GM21825 (cell line): ENCODE measurements at regions not wholly inside any gene's neighbourhood (a gene's known extent, or its start where the extent isn't known, plus 50 kb on each side); places are given as distances from the start of the nearest gene placed in this dataset.

Experiments used
- ATAC-seq: cut with Tn5 transposase; IDR thresholded peaks from one replicate; pipeline ENCODE4 v1.9.1; 2021; ENCODE audit warnings: mild to moderate bottlenecking, moderate library complexity; ENCODE audit not compliant: unreplicated experiment

DNA sequence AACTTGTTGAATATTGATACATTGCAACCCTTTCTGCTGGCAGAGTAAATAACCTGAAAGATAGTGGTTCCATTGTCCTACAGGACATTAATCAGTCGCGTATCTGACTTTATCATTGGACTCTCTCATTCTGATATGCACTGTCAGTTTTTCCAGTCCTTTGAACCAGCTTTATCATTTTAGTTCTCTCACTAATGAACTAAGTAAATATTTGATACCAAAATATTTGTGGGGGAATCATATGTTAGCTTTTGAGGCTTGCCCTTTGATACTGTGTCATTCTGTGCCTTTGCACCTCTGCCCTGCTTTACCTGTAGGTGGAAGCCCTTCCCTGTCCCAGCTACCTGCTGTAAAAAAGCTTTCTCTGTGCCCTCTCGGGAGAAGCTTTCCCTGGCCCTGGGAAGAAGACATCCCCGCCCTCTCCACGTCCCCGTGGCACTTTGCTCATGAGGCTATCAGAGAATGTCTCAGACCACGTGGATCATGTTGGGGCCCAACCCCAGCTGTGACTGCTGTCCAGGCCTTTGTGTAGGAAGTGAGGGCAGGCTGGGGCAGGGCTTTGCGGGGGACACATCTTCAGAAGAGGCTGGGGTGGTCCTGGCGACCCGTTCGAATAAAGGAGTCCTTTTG is 117.8 kb upstream of the NXT1 start:
- no peak for ATAC-seq

GRCh38 chr20:23232219-23232581 is 118.4 kb upstream of the NXT1 start:
- no peak for ATAC-seq

GRCh38 chr20:23231561-23232218 is 118.9 kb upstream of the NXT1 start:
- ATAC-seq: no peak

DNA sequence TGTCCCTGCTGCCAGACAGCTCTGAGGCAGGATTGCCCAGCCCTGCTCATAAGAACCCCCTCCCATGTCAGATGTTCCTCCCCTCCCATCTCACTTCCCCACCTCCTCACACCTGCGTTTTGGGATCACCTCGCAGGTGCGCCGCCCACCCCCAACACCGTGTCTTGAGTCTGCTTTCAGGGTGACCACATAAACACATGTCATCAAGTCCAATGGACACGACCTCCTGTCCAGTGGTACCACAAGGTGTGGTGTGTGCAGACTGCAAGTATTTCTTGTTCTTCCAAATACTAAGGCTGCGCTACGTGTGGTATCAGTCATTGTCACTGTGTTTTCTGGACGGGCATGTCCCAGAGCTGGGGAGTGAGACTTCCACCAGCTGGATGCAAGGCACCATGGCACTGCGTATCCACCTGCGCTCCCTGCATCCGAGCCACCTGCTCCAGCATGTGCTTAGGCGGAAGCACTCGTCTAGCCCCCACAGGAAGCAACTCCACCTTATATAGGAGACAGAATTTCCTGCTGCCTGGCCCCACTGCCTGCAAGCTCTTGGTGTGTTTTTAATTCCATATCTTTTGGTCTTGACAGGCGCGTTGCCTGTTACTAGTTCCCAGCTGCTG is 119.7 kb upstream of the NXT1 start:
- no peak for ATAC-seq

DNA sequence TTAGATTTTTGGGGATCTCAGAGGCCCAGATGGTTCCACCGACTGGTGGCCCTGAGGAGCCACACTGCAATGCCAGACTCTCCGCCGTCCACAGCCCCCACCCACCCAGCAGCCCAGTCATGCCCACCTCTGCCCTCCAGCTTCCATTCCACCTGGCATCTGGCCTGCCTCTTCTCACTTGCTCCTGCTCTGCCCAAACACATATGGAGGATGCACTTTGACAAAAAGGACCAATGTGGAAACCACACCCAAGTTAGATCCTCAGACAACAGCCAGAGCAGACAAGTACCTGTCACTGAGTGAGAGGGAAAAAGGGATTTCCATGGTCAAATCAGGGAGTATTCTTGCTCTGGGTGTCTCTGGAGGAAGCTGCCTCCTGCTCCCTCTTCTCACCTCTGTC is 120.6 kb upstream of the NXT1 start:
- no peak for ATAC-seq

DNA sequence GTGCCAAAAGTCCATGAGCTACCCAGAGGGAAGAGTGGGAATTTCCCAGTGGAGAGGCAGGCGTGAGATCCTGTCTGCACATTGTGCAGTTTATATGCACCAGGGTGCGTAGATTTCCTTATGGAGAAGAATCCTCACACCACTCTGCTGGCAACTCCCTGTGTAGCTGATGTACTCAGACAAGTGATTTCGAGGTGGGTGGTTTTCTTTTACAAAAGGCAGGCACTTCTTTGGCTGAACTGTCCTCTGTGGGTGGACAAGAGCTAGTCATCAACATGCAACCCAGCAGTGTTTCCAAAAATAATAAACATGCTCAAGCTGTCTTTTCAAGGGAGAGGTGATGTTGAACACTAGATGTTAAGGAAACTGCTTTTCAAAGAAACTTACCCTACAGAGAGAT is 121.7 kb upstream of the NXT1 start:
- no peak for ATAC-seq

GRCh38 chr20:23227976-23228375 is 122.6 kb upstream of the NXT1 start:
- ATAC-seq: no peak

GRCh38 chr20:23227274-23227673 is 123.3 kb upstream of the NXT1 start:
- ATAC-seq: no peak

DNA sequence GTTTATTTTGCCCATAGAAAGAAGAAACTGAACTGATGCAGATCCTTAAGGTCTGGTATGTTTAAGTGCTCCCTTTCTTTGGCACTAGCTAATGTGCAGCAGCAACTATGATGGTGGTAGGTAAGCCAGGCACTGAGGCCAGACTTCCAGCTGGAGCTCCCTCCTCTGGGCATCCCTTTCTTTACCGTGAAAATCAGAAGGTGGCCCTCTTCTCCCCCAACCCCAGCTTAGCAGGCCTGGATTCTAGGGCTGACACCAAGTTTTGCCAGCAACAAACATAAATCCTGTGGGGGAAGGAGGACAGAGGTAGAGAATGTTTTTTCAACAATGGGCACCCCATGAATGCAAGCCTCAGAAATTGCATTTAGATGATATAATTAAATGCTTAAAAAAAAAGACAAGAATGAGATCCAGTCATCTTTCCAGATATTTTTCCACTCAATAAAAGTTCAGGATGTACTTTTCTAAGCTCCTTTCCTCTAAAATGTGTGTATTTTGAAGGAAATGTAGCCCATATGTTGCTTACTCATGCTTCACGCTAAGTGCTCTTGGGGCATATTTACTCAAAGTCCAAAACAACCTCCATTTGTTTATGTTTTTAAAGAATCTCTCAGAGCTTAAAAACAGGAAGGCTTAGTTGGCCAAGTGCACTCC is 123.9 kb upstream of the NXT1 start:
- ATAC-seq: no peak

- ATAC-seq: no peak
Observed at GRCh38 chr20:23225407-23226060, 125.1 kb upstream of the NXT1 start.

DNA sequence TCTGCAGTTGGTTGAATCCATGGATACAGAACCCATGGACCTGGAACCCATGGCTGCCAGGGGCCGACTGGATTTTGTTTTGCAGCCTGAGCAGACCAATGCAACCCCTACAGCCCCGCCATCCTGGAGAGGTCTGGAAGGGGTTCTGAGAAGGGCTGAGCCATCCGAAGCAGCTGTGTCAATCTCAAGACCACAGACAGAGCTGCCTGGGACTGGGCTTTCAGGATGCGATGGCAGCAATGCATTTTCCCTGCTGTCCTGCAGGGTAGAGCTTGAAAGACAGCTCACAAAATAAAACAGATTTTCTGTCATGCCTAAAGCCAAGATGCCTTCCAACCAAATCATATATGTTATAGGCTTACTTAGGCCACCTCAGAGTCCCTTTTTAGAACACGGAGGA is 125.8 kb upstream of the NXT1 start:
- no peak for ATAC-seq

DNA sequence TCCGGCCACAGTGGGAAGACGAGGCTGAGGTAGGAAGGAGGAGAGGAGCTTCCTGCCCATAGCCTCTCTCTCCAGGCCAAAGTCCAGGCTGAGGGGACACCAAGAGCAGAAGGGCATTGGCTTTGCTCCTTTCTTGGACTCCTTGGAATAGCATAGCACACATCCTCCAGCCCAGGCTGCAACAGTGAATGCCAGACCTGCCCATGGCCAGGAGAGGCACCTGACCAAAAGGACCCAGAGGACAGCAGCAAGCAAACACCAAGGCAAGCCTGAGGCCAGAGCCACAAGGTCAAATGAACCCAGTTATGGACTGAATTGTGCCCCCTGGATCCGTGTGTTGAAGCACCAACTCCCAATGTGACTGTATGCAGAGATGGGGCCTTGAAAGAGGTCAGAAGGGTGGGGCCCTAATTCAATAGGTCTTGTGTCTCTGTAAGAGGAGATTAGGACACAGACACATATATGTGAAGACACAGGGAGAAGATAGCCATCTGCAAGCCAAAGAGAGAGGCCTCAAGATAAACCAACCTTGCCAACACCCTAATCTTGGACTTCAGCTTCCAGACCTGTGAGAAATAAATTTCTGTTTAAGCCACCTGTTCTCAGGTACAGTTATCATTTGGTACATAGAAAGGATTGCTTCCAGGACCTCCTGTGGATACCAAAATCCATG is 126.5 kb upstream of the NXT1 start:
- ATAC-seq: no peak

DNA sequence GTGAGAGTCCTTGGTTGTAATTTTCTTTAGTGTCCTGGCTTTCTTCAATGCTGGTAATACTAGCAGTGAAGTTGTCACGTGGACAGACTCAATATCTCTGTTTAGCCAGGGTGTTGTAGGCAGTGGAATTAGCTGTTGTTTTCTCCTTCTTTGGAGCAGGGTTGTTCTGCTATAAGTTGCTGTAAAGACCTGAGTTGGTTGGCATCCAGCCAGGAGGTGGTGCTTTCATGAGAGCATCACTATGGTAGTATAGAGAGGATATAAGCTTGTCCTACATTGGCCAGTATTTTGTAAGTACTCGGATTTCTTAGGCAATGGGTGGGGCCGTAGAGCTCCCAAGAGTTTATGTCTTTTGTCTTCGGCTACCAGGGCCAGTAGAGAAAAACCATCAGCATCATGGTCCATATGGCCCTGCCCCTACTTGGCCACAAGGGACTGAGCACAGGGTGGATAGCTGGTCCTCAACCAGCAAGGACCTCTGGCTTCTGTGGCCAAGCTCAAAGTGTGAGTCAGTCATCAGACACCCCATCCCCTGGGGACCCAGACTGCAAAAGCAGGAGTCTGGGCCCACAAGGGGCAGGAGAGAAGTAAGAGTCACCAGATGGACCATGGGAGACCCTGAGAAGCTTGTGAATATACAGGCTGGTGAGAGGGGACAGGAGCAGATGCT is 127.9 kb upstream of the NXT1 start:
- no peak for ATAC-seq

GRCh38 chr20:23217023-23217422 is 130.9 kb upstream of the CD93 start:
- ATAC-seq: no peak

DNA sequence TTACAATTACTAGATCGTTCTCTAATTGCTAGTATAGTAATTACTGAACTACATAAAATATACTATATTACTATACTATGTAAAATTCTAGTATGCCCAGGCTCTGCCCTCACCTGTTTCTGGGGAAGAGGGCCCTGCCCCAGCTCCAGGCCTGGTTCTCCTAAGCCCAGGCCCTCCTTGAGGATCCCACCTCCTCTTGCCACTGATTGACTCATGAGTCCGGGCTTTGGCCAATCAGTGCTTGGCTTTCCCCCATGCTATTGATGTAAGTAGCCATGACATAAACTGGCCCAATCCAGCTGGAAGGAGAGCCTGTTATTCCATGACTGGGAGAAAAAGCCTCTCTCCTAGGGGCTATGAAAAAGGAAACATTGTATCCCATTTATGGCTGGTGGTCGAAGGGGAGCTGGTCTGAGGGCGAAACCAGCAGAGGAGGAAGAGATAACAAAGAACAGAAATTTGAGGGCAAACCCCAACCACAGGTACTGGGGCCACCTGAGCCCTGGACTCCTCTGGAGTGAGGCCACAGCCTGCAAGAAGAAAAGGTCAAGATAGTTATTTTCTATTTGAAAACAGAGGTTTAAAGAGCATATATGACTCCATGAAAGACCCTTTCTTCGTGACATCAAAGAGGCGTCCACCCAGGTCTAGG is 129.3 kb upstream of the CD93 start:
- no peak for ATAC-seq

DNA sequence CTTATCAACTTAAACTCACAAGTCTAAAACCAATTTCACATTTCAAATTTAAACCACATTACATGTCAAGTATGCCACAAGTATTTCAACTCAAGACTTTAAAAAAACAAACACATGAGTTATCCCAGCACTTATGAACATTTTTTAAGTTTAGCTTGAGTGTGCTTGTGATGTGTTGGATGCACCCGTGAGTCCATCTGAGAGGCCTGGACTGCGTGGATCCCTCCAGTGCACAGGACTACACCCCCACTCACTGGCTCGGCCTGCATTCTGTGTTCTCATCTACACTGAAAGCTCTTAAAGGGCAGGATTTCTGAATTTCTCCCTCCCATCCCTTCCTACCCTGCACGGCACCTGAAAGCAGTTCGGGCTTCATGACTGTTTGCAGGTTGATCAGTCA is 128.8 kb upstream of the CD93 start:
- no peak for ATAC-seq

GRCh38 chr20:23212464-23212995 is 126.4 kb upstream of the CD93 start:
- no peak for ATAC-seq

GRCh38 chr20:23212011-23212410 is 125.9 kb upstream of the CD93 start:
- no peak for ATAC-seq

DNA sequence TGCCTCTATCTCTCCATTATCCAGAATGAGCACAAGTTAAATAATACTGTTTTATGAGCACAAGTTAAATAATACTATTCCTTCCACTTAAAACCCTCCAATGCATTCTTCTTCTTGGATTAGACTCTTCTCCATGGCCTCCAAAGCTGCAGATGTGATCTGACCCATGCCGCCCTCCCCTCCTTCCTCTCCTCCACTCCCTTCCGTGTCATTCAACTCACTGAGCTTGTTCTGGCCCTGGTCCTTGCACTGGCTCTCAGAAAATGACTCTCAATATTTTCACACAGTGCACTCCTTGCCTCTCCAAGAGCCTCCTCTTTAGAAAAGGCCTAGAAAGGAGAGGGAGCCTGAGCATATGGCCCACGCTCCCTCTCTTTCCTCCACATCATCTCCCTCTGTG is 125.0 kb upstream of the CD93 start:
- ATAC-seq: no peak
